ENCODE measurements at regions not wholly inside any gene's neighbourhood (a gene's known extent, or its start where the extent isn't known, plus 50 kb on each side); places are given as distances from the start of the nearest gene placed in this dataset.

DNA sequence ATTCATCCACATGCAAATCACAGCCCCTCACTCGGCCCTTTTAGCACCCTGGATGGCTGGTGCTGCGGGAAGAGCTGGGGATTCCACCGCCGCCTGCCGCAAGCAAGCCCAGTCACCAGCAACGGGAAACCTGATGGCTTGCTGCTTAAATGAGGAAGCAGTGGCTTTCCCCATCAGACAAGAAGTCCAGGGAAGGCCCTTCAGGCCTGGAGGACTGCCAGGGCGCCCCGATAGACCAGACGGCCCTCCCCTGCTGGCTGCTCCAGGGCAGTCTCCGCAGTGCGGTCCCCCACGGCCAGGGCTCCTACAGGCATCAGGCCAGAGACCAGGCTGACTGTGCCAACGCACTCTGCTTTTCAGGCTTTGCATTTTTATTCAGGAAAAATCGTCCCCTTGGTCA lies 439.1 kb downstream of the EIPR1 start:
- TF ChIP-seq YY1 (IDR thresholded peaks at IDR 0.05) (no peak), CTCF (IDR thresholded peaks at IDR 0.05; ENCODE audit: low read depth, low read length, missing input control) (no peak), HNF4A (conservative IDR thresholded peaks at IDR 0.05) (no peak), MAX (IDR thresholded peaks at IDR 0.05) (no peak), NR2F2 (IDR thresholded peaks at IDR 0.05) (no peak), TAF1 (conservative IDR thresholded peaks at IDR 0.05) (no peak), FOXA1 (IDR thresholded peaks at IDR 0.05) (no peak), SP1 (IDR thresholded peaks at IDR 0.05) (no peak), JUND (IDR thresholded peaks at IDR 0.05) (no peak)
- TF ChIP-seq, protein P1, sequence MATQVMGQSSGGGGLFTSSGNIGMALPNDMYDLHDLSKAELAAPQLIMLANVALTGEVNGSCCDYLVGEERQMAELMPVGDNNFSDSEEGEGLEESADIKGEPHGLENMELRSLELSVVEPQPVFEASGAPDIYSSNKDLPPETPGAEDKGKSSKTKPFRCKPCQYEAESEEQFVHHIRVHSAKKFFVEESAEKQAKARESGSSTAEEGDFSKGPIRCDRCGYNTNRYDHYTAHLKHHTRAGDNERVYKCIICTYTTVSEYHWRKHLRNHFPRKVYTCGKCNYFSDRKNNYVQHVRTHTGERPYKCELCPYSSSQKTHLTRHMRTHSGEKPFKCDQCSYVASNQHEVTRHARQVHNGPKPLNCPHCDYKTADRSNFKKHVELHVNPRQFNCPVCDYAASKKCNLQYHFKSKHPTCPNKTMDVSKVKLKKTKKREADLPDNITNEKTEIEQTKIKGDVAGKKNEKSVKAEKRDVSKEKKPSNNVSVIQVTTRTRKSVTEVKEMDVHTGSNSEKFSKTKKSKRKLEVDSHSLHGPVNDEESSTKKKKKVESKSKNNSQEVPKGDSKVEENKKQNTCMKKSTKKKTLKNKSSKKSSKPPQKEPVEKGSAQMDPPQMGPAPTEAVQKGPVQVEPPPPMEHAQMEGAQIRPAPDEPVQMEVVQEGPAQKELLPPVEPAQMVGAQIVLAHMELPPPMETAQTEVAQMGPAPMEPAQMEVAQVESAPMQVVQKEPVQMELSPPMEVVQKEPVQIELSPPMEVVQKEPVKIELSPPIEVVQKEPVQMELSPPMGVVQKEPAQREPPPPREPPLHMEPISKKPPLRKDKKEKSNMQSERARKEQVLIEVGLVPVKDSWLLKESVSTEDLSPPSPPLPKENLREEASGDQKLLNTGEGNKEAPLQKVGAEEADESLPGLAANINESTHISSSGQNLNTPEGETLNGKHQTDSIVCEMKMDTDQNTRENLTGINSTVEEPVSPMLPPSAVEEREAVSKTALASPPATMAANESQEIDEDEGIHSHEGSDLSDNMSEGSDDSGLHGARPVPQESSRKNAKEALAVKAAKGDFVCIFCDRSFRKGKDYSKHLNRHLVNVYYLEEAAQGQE (IDR thresholded peaks at IDR 0.05) = no peak
- TF ChIP-seq, protein P2, sequence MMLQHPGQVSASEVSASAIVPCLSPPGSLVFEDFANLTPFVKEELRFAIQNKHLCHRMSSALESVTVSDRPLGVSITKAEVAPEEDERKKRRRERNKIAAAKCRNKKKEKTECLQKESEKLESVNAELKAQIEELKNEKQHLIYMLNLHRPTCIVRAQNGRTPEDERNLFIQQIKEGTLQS (IDR thresholded peaks at IDR 0.05) = no peak

Data from liver (tissue), 3 donors.